Anterior cingulate cortex (tissue), 58 donors: ENCODE measurements at regions not wholly inside any gene's neighbourhood (a gene's known extent, or its start where the extent isn't known, plus 50 kb on each side); places are given as distances from the start of the nearest gene placed in this dataset.

ENCODE experiments used
- DNase-seq, 58 donors: peaks; one replicate each; lab custom pipeline; 2025; lab: John Stamatoyannopoulos, UW

DNA sequence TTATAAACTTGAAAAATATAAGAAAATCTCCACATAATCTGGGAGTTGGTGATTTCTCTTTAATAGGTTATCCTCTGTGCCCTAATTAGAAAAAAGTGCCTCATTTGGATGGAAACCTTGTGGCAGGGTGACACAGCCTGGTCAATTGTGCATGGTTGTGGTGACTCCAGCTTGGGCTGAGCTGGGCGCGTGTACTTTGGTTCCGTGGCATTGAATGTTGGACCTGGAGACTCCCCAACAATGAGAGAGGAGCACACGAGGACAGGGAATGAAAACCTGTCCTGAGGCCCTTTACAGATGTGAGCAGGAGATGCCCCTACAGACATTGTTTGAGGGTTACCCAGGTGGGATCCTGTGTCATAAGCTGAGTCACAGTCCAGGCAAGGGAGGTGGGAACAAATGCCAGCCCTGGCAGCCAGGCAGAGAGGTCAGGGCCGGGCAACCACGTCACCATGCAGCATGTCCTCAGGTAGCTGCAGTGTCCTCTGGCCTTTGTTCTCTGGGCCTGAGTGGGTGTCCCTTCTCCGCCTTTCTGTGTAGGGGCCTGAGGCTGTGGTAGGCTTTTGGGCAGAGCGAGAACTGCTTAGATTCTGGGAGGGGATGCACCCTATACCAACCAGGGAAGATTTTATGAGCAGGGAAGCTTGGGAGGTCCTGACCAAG, 147.4 kb upstream of the TBX20 start:
- no peak for DNase-seq

DNA sequence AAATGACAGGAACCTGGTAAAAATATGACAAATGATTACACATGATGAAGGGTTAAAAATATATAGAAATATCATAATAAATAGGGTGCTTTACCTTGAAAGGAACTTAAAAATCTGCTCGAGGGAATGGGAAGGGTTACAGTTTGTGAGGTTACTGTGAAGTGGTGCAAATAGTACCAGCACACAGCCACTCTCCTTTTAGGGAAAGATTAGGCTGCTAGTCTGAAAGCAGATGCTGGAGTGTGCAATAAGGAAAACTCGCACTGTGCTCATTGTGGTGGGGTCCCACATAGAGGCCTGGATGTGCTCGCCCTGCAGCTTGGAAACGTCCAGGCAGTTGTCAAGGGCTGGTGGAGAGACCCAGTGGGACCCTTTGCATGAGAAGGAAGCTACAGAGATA, 145.9 kb upstream of the TBX20 start:
- DNase-seq, result no peak

DNA sequence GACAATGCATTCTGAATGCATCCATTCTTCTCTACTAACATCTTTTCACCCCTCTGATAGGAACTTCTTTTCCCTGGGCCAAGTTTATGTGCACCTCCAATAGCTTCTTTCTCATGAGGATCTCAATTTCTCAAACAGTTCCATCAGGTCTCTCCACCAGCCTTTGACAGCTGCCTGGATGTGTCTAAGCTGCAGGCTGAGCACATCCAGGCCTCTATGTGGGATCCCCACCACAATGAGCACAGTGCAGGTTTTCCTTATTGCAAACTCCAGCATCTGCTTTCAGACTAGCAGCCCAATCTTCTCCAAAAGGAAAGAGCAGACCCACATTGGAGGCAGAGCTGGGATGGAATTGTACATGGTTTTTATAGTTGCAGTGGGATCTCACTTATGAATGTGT, 145.3 kb upstream of the TBX20 start:
- no peak for DNase-seq

DNA sequence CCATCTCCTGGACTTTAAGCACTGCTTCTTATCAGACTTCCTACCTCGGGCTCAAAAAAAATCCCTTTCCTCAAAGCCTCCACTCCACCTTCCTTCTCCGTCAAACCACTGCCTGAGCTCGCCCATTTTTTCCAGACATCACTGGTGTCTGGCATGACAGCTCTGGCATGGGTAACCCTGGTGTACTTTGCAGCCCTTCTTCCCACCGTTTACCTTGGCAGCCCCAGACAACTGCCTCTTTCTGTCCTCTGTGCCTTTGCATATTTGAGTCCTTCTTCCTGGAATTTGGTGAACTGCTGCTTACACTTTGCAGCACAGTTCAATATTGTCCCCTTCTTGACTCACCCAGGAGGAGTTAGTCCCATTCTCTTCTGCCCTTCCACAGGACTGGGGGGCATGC, 144.6 kb upstream of the TBX20 start:
- DNase-seq, result no peak

DNA sequence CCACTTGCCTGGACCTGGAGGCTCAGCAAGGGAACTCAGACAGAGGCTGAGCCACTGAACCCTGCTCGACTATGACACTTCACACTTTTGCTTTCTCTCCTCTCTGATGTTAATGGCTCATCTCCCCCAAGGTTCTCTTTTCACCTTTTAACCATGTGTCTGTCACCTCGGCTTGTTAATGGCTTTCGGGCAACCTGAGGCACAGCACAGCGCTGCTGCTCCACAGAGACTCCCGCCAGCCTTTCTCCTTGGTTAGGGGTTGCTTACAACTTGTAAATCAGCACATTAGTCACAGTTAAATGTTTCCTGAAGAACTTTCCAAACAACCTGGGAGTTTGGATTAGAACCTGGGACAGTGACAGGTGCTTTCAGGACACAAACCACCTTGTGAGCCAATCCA, 136.2 kb upstream of the TBX20 start:
- DNase-seq, result no peak

DNA sequence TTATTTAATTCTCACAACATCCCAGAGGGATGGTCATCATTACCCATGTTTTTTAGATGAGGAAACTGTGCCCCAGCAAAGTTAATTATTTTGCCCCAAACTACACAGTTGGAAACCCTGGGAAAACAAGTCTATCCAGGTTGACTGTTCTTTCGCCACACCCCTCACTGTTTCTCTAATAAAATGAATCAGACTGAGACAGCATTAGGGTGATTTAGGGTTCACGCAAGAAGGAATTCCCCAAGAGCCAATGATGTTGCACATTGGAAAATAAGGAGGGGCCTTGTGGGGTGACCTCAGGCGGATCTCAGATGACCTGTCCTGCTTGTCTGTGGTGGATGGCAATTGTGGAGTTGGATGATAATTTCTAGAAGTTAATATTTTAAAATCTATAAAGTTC, 135.7 kb upstream of the TBX20 start:
- DNase-seq, result no peak

DNA sequence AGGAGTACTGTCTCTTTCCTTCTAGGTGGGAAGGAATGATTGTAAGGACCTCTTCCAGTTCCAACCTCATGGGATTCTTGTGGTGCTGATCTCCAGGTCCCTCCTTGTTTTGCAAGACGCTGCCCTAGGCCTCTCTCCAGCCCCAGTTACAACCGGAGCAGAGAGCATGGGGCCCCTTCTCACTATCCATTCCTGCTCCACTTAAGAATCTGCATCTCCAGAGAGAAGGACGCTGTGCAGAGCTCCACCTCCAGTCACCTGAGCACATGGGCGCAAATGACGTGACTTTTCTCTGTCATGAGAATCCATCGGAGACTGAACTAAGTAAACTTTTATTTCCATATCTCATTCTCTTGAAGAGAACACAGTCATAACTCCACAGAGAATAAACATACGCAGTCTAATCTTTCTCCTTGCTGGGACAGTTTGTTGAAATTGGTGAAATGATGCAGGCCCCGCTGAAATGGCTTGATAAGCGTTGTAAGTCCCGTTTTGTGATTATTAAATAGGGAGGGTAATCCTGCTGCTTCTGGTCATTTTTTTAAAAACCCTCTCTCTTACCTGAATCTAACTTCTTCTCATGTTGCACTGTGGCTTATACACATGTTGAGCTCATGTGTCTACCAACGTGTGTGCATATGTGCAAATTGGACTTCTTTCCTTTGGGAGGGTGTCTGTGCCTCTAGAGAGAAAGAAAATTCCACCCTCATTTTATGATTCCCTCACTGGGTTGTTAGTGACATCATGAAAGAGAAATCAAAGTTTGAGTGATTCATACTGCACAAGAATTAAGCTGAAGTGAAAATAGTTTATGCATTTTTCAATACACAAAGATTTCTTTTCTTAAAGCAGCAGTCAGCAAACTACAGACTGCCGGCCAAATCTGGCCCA, 133.2 kb upstream of the TBX20 start:
- no peak for DNase-seq

DNA sequence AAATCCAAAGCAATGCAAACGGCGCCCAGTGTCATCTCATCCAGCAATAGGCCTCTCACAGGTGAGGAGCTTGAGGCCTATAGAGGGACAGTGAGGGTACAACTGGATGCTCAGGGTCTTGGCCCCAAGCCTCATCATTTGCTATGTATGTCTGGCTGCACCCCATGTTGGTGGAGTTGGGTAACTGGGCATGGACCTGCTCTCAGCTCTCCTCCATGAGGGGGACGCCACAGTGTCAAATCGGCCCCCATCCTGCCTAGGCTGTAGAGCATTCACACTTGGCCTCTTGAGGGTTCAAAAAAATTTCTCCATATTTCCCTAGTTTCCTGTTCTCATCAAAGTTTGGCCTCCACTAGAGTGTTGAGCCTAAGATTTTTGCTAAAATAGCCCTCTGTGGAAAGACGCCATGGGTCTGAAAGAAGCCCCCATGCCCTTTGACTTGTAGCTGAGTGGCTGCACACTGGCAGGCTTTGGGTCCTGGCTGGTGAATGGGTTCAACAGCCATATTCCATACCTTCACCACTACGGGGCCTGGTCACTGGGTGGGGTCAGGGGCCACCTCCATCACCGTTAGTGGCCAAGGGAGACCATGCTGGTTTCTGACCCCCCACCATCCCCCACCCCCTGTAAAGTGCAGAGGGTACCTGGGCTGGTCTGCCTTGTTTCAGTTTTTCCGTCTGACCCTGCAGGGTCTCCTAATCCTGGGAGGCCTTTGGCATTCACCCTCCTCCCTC, 132.3 kb upstream of the TBX20 start:
- no peak for DNase-seq

DNA sequence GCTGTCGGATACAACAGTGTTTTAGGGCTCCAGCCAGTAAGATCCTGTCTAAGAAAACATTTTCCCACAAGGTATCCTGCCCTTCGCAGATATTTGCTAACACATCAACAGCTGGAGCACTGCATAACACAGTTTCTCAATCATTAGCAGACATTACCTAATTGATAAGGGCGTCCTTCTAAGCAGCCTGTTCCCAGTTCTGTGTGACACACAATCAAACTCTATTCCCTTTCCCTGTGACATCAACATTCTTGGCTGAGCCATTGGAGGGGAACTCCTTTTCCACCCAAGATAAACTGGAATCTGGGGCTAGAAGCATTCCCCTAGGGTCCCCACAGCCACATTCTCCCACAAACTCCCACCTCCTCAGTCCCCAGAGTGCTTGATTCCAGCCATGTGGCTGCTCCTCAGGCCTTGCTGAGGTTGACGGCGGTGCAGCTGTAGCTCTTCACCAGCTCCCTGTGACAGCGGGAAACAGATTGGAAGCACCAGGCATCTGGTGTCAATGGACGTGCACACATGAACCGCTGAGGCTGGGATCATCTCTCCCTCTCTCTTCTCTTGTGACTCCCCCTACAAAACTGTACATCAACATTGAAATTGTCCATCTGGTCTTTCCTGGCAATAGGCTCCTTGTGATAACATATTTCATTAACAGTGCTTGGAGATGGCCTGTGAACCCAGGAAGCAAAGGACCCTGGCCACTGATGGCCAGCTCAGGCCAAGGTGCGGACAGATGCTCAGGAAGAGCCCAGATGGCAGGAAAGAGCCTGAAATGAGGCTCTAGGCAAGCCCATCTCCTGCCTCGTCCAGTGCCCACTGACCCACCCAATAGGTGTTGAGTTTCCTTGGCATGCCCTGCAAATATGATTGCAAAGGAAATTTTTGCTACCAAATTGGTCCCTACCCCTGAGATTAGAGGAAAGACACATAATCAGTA, 131.1 kb upstream of the TBX20 start:
- DNase-seq, result no peak

DNA sequence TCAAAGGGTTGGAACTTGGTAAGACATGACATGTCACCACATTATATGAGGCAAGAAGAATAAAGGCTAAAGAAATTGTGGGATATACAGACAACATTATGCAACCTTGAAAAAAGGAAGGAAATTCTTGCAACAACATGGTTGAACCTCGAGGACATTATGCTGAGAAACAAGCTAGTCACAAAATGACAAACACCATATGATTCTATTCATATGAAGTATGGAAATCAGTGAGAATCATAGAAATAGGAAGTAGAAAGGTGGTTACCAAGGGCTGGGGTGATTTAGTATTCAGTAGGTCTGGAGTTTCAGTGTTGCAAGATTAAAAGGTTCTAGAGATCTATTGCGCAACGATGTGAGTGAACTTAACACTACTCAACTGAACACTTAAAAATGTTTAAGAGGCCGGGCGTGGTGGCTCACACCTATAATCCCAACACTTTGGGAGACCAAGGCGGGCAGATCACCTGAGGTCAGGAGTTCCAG, 126.9 kb upstream of the TBX20 start:
- DNase-seq, result no peak

DNA sequence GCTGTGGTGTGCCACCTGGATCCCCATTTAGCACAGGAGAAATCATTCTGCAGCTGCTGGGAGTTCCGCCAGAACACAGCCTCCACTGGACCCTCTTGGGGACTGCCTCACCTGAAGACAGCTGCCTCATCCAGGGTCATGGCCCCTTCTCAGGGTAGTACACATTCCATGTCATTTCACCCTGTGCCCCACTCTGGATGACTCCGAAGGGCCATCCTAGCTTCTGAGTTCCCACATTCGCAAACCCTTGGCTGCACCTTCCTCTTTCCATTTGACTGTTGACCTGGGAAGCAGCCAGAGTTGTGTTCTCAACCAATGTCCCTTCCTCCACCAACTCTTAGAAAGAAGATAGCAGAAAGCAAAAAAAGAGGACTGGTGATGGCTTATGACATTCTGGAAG, 125.6 kb upstream of the TBX20 start:
- peak in 2 of 58 donors; percentile 3 to 5 for DNase-seq

DNA sequence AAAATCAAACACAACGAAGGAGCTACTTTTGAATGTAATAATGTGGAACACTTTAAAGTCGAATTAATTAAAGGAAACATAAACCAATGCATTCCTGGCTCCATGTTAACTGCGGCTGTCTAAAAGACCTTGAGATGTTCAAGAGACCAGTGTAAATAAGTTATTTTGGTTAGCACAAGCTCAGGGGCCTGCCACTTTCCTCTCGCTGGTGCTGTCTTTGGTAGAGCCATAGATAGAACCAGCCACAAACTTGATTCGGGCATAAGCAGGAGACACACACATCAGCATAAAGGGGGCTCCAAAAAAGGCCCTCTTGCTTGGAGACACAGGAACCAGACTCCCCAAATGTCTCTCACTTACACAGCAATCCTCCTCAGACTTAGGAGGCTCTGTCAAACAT, 121.6 kb upstream of the TBX20 start:
- no peak for DNase-seq

DNA sequence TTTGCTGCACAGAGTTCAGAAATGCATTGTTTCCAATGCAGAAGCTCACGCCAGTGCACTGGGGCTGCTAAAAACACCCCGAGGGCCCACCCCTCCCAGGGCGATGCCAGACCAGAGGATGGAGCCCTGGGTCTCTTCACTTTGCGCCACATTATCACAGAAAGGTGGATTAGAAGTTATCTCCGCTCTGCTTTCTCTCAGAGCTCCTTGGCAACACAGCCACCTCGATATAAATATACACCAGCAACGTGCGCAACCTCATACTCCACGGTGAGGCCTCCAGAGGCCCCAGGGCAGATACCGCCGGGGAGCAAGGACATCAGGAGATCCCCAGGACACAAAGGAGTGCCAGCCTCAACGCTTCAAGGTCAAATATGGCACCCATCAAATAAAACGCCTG, 121.0 kb upstream of the TBX20 start:
- no peak for DNase-seq

DNA sequence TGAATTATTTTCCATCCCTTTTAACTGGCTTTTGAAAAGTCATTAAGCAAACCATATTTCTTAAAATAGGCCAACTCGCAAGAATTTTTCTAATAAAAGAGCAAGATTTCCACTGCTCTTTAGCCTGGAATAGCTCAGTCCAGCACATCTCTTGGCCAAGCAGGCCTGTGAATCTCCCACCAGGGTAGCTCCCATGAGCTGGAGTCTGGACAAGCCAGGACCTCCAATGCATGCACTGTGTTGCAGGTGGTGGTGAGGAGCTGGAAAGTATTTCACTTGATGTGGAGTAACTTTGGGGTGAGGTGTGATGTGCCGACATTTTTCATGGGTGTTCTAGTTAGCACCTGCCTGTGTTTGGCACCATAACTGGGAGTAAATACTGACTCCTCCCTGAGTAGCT, 117.3 kb upstream of the TBX20 start:
- DNase-seq, result no peak

DNA sequence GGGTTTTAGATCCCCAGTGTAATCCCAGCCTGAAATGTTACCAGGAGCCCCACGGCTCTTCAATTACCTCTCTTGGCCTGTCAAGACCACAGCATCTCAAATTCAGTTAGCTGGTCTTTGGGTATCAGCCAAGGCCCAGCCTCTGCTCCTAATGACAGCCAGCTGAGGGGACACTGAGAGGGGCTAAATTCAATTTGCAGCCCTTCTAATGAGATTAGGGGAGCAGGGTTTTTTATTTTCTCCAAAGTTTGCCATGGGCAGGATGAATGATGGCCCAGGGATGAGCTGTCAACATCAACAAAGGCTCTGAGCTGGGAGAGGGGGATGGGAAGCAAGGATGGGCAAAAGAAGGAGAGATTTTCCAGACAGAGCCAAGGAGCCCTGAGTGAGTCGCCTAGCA, 116.8 kb upstream of the TBX20 start:
- no peak for DNase-seq

DNA sequence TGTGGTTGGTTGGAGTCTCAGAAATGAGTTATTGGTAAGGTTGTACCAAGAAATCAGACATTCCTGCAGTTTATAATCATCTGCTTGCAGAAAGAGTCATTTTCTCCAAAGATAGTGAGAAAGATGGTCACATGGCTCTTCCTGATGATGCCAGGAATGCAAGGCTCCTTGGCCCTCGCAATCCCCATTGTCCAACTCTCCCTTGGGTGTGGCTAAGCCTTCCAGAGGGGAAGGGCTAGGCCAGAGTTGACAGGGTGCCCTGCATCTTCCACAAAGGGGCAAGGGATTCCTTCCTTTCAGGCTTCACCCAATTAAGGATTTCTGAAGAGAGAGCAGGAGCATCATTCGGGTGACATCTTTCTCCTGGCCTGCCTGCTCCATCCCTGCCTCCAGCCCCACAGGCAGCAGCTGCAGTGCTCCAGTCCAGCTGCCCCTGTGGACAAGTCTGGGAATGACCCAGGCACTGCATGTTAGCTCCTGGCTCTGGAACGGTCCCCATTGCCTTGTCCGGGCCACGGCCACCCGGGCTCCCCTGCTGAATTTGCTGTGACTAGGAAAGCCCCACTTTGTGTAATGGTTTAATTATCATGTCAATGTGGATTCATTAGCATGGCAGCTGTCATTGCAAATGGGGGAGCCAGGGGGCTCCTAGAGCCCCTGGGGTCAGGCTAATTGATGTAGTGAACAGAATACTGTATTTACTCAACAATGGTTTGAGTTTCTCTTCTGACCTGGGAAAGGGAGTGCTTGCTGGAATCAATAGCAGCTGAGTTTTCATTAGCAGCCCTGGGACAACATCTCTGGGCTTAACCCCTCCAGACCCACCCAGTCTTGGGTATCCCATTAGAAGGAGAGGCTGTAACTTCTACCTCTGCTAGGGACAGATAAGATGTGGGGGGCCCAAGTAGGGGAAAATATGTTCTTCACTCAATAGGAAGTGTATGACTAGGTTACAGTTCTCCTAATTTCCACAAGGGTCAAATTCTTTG, 112.6 kb upstream of the TBX20 start:
- no peak for DNase-seq

DNA sequence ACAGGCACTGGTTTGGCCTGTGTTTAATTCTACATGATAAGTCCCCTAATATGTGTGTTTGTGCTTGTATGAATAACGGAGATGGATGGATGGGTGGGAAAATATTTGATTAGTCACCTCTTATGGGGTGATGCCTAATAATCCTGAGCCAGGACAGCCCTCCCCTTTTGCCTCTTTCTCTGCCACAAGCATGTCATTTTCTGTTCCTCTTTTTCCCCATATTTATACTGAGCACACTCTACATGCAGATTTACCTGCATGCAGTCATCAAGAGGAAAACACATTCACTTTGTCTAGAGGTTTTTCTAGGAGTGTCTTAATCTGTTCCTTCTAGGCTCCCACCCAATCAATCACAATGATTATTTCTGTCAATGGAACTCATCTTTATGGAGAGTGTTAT, 111.6 kb upstream of the TBX20 start:
- no peak for DNase-seq

DNA sequence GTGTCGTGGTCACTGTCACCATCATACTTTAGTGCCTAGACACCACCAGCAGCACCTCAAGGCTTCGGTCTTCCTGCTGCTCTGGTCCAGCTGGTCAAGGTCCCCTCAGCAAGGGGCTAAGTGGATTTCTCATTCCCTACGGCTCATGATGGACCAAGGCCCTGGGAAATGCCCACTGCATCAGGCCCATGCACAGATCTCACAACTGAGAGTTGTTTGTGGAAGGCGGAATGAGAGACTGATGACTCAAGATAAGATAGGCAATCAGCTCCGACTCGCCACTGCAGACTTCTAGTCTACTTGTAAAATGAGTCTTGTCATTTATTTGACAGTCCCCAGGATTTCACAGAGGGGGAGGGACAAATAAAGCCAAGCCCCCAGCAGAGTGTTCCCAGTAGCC, 108.4 kb upstream of the TBX20 start:
- DNase-seq, result no peak

DNA sequence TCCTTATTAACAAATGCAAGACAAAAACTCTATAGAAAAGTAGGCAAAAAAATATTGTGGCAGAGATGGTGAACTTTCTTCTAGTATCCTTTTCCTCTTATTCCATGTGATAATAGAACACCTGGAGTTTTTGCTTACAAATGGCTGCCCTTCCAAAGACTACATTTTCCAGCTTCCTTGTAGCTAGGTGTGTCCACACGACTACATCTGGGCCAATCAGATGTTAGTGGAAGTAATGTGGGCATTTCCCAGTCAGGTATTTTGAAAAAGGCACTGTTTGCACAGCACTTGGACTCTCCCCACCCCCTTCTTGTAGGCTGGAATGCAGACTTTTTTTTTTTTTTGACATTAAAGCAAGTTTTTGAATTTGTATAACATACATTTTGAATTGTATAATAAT, 105.5 kb upstream of the TBX20 start:
- DNase-seq, result no peak
